ENCODE measurements at regions not wholly inside any gene's neighbourhood (a gene's known extent, or its start where the extent isn't known, plus 50 kb on each side); places are given as distances from the start of the nearest gene placed in this dataset.

DNA sequence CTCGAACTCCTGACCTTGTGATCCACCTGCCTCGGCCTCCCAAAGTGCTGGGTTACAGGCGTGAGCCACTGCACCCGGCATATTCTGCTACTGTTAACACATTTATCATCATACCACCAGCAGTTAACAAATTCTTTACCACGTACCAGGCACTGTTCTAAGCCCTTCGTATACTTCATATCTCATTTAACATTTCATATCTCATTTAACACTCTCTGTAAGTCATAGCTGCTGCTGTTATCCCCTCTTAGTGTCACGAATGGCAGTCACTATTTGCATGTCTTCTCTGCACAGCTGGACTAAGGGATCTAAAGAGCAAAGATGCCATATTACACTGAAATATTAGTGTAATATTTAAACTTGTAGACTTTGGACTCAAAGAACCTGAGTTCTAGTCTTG is 462.5 kb upstream of the DAB1 start:
- Histone ChIP-seq H3K36me3 (replicated peaks in 1 of 2; ENCODE audit: control insufficient read depth in 1 of 2, insufficient read depth in 2 of 2, low read length in 2 of 2) (no peaks in the 10 kb centered on the region), H3K4me2 (replicated peaks; ENCODE audit: extremely low read depth, low read length, poor library complexity, severe bottlenecking) (no peak overlapping the region), H3K27ac (ENCODE audit: low read depth in 1 of 2, low read length in 2 of 2) (no peak overlapping the region), H3K27me3 (ENCODE audit: control insufficient read depth in 2 of 2, insufficient read depth in 2 of 2, low read length in 2 of 2) (no peaks in the 10 kb centered on the region), H2AFZ (ENCODE audit: insufficient read depth, low read depth, low read length, poor library complexity, severe bottlenecking) (no peak overlapping the region), H3K9me3 (replicated peaks in 1 of 2; ENCODE audit: control insufficient read depth in 1 of 2, insufficient read depth in 1 of 2, low read length in 2 of 2) (no peaks in the 10 kb centered on the region), H3K4me1 (ENCODE audit: control insufficient read depth in 1 of 2, insufficient read depth in 2 of 2, low read length in 2 of 2) (no peaks in the 10 kb centered on the region), H3K4me3 (replicated peaks in 1 of 3; ENCODE audit: low read depth in 2 of 3, low read length in 3 of 3) (no peak overlapping the region), H3K79me2 (ENCODE audit: insufficient read depth, low read length) (no peaks in the 10 kb centered on the region), H3K9ac (ENCODE audit: insufficient read depth, low read length, poor library complexity, severe bottlenecking) (no peak overlapping the region), H4K20me1 (ENCODE audit: insufficient read depth, low read length) (no peaks in the 10 kb centered on the region)
- peaks cover 0 to 2% (median 0%) of the 10 kb centered on the region in 7 donors for H3K9me3 Mint-ChIP-seq
- intact Hi-C loops (cut with micrococcal nuclease): no loop called here
- no peaks in the 10 kb centered on the region for H3K36me3 Mint-ChIP-seq
- no peak overlapping the region for H3K27ac Mint-ChIP-seq
- H3K27me3 Mint-ChIP-seq (ENCODE audit: low read depth in 3 of 3): peaks cover 0 to 2% (median 0%) of the 10 kb centered on the region in 3 donors
- DNase-seq: no peak
- no peaks in the 10 kb centered on the region for H3K4me1 Mint-ChIP-seq
- TF ChIP-seq, protein P1, sequence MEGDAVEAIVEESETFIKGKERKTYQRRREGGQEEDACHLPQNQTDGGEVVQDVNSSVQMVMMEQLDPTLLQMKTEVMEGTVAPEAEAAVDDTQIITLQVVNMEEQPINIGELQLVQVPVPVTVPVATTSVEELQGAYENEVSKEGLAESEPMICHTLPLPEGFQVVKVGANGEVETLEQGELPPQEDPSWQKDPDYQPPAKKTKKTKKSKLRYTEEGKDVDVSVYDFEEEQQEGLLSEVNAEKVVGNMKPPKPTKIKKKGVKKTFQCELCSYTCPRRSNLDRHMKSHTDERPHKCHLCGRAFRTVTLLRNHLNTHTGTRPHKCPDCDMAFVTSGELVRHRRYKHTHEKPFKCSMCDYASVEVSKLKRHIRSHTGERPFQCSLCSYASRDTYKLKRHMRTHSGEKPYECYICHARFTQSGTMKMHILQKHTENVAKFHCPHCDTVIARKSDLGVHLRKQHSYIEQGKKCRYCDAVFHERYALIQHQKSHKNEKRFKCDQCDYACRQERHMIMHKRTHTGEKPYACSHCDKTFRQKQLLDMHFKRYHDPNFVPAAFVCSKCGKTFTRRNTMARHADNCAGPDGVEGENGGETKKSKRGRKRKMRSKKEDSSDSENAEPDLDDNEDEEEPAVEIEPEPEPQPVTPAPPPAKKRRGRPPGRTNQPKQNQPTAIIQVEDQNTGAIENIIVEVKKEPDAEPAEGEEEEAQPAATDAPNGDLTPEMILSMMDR (IDR thresholded peaks at IDR 0.05): no peak
- no peak overlapping the region for H3K4me3 Mint-ChIP-seq
- 94% methylated on average over 4 of the region's 7 CpGs for WGBS (ENCODE audit: insufficient coverage)

DNA sequence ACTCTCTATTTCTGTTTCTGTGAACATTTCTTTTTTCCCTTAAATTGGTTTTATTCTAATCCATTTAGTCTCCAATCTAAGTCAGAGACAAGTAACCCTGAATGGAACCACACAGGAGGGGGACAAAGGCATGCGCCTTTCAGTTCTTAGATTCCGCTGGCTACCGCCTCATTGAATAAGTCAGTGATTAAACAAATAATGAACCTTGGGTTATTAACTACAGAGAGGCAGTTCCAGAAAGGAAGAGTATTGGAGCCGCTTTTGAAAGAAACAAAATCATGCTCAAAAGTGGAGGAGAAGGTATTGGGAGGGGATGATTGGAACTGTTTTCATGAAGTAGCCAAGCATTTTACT is 459.8 kb upstream of the DAB1 start:
- DNase-seq: no peak
- H3K79me2 ChIP-seq (ENCODE audit: insufficient read depth, low read length): no peaks in the 10 kb centered on the region
- H3K27me3 ChIP-seq (ENCODE audit: control insufficient read depth in 2 of 2, insufficient read depth in 2 of 2, low read length in 2 of 2): no peaks in the 10 kb centered on the region
- H3K36me3 ChIP-seq (replicated peaks in 1 of 2; ENCODE audit: control insufficient read depth in 1 of 2, insufficient read depth in 2 of 2, low read length in 2 of 2): no peaks in the 10 kb centered on the region
- no peak overlapping the region for H3K4me3 Mint-ChIP-seq
- intact Hi-C loops (cut with micrococcal nuclease): no loop called here
- H3K36me3 Mint-ChIP-seq: no peaks in the 10 kb centered on the region
- WGBS (ENCODE audit: insufficient coverage): 88% methylated on average over 4 of the region's 4 CpGs
- peaks cover 0 to 1% (median 0%) of the 10 kb centered on the region in 3 donors for H3K27me3 Mint-ChIP-seq (ENCODE audit: low read depth in 3 of 3)
- TF ChIP-seq, protein P1 (IDR thresholded peaks at IDR 0.05): no peak
- no peaks in the 10 kb centered on the region for H3K4me1 Mint-ChIP-seq
- no peak overlapping the region for H3K9ac ChIP-seq (ENCODE audit: insufficient read depth, low read length, poor library complexity, severe bottlenecking)
- no peaks in the 10 kb centered on the region for H3K9me3 ChIP-seq (replicated peaks in 1 of 2; ENCODE audit: control insufficient read depth in 1 of 2, insufficient read depth in 1 of 2, low read length in 2 of 2)
- no peaks in the 10 kb centered on the region for H3K4me1 ChIP-seq (ENCODE audit: control insufficient read depth in 1 of 2, insufficient read depth in 2 of 2, low read length in 2 of 2)
- no peak overlapping the region for H3K4me3 ChIP-seq (replicated peaks in 1 of 3; ENCODE audit: low read depth in 2 of 3, low read length in 3 of 3)
- no peak overlapping the region for H2AFZ ChIP-seq (ENCODE audit: insufficient read depth, low read depth, low read length, poor library complexity, severe bottlenecking)
- no peaks in the 10 kb centered on the region for H4K20me1 ChIP-seq (ENCODE audit: insufficient read depth, low read length)
- no peak overlapping the region for H3K4me2 ChIP-seq (replicated peaks; ENCODE audit: extremely low read depth, low read length, poor library complexity, severe bottlenecking)
- no peak overlapping the region for H3K27ac ChIP-seq (ENCODE audit: low read depth in 1 of 2, low read length in 2 of 2)
- no peak overlapping the region for H3K27ac Mint-ChIP-seq
- peaks cover 0 to 2% (median 0%) of the 10 kb centered on the region in 7 donors for H3K9me3 Mint-ChIP-seq
